HepG2 (cell line): ENCODE measurements at regions not wholly inside any gene's neighbourhood (a gene's known extent, or its start where the extent isn't known, plus 50 kb on each side); places are given as distances from the start of the nearest gene placed in this dataset.

Experiments used
- ATAC-seq: fragments of 200-7000 bp; cut with Tn5 transposase; 3 replicates; pipeline ENCODE4 v1.9.1; 2020; ENCODE audit warnings: mild to moderate bottlenecking, moderate library complexity
- BruUV-seq: library from RNA; stranded (reverse); fragments of 400-500 nt; replicated peaks from 2 replicates; lab custom pipeline; 2021; lab: Mats Ljungman, UMichigan
- CTCF ChIA-PET: fragments of 300-600 bp; formaldehyde crosslinking; extraction: SDS; loops from one replicate; lab custom pipeline; 2021; ENCODE audit warnings: low total read pairs, inconsistent platforms, low intra/inter-chr PET ratio; lab: Yijun Ruan, JAX
- POLR2A ChIA-PET: fragments of 350-600 bp; sonication (Branson Sonifier 250); formaldehyde crosslinking; loops from one replicate; lab custom pipeline; 2020; ENCODE audit warnings: antibody characterized with exemption, inconsistent platforms; lab: Yijun Ruan, JAX
- DNase-seq: peaks from one replicate; pipeline ENCODE4 v3.0.0-alpha.2; 2015; ENCODE audit warnings: low spot score
- FAIRE-seq: peaks from 3 replicates; lab custom pipeline; 2011; peaks lifted over from hg19 to GRCh38; lab: Jason Lieb, UNC
- H2AFZ ChIP-seq: one replicate; pipeline ENCODE4 v1.6.1; 2011; ENCODE audit warnings: low read length, inconsistent platforms
- H3K27ac ChIP-seq: fragments of 300-600 bp; 3 replicates; pipeline ENCODE4 v1.8.0; 2011; ENCODE audit warnings: mixed run types, mild to moderate bottlenecking, mixed read lengths, low read length, inconsistent platforms; ENCODE audit not compliant: insufficient read depth; ENCODE audit errors: extremely low read length
- H3K27me3 ChIP-seq, 2 experiments: fragments of 200-600 bp in 1 of 2; 2 replicates in 1 of 2; 3 replicates in 1 of 2; pipeline versions ENCODE4 v1.6.0 to v1.8.0; 2011; ENCODE audit warnings: low read length in 2 of 2, mild to moderate bottlenecking in 2 of 2, moderate library complexity in 2 of 2, inconsistent platforms in 1 of 2; ENCODE audit not compliant: insufficient read depth in 2 of 2, control insufficient read depth in 1 of 2
- H3K36me3 ChIP-seq, 2 experiments: fragments of 200-600 bp in 1 of 2; replicated peaks in 1 of 2; 2 replicates in 1 of 2; 3 replicates in 1 of 2; pipeline versions ENCODE4 v1.5.1 to v1.8.0; 2011; ENCODE audit warnings: low read length in 2 of 2, inconsistent platforms in 1 of 2; ENCODE audit not compliant: insufficient read depth in 2 of 2, control insufficient read depth in 1 of 2
- H3K4me1 ChIP-seq: 2 replicates; pipeline ENCODE4 v1.5.1; 2012; ENCODE audit warnings: low read length, inconsistent platforms; ENCODE audit not compliant: insufficient read depth
- H3K4me2 ChIP-seq: 2 replicates; pipeline ENCODE4 v1.6.0; 2011; ENCODE audit warnings: low read depth, low read length, inconsistent platforms
- H3K4me3 ChIP-seq, 3 experiments: fragments of 200-600 bp in 1 of 3; sonication (generic), shearing (Covaris generic) in 1 of 3; replicated peaks in 1 of 3; 2 replicates each; pipeline ENCODE4 v1.5.1; 2011 to 2016; ENCODE audit warnings: low read length in 3 of 3, inconsistent platforms in 2 of 3, low read depth in 2 of 3, mild to moderate bottlenecking in 2 of 3, control low read depth in 1 of 3, mixed read lengths in 1 of 3; ENCODE audit not compliant: insufficient read depth in 1 of 3
- H3K79me2 ChIP-seq: one replicate; pipeline ENCODE4 v1.6.1; 2011; ENCODE audit warnings: low read length, inconsistent platforms; ENCODE audit not compliant: insufficient read depth
- H3K9ac ChIP-seq: 2 replicates; pipeline ENCODE4 v1.6.0; 2011; ENCODE audit warnings: mild to moderate bottlenecking, low read depth, low read length, inconsistent platforms; ENCODE audit not compliant: insufficient read depth
- H3K9me3 ChIP-seq: 2 replicates; pipeline ENCODE4 v1.5.1; 2012; ENCODE audit warnings: mild to moderate bottlenecking, low read length
- H4K20me1 ChIP-seq: 2 replicates; pipeline ENCODE4 v1.6.0; 2011; ENCODE audit warnings: inconsistent platforms, mild to moderate bottlenecking, low read length, moderate library complexity; ENCODE audit not compliant: insufficient read depth
- AGO1 ChIP-seq: fragments of 200-400 bp; formaldehyde crosslinking; IDR thresholded peaks from 2 replicates; pipeline ENCODE4 v1.6.1; 2017; ENCODE audit warnings: mild to moderate bottlenecking, low read depth, low read length, moderate library complexity; ENCODE audit not compliant: poor library complexity, severe bottlenecking
- ASH2L ChIP-seq: fragments of 300-600, 200-600 bp; sonication (generic); IDR thresholded peaks from 2 replicates; pipeline ENCODE4 v1.7.0; 2017; ENCODE audit warnings: low read depth, mild to moderate bottlenecking, moderate library complexity, mixed read lengths, low read length; ENCODE audit not compliant: insufficient read length
- ATRX ChIP-seq: sonication (generic); formaldehyde crosslinking; IDR thresholded peaks from 2 replicates; pipeline ENCODE4 v1.4.0; 2020; ENCODE audit warnings: missing genetic modification reagents, borderline replicate concordance
- FOSL2 ChIP-seq: sonication (generic); formaldehyde crosslinking; IDR thresholded peaks from 2 replicates; pipeline ENCODE4 v1.4.0; 2020; ENCODE audit warnings: missing genetic modification reagents
- GZF1 ChIP-seq: sonication (generic); formaldehyde crosslinking; IDR thresholded peaks from 2 replicates; pipeline ENCODE4 v1.5.1; 2020; ENCODE audit warnings: mild to moderate bottlenecking, missing genetic modification reagents
- MIER2 ChIP-seq: IDR thresholded peaks from 2 replicates; pipeline ENCODE4 v1.6.1; 2016; ENCODE audit warnings: missing biosample characterization, missing genetic modification reagents
- MTA3 ChIP-seq: sonication (generic); formaldehyde crosslinking; IDR thresholded peaks from 2 replicates; pipeline ENCODE4 v1.4.0; 2020; ENCODE audit warnings: missing genetic modification reagents
- NFRKB ChIP-seq: fragments of 450-650 bp; IDR thresholded peaks from 2 replicates; pipeline ENCODE4 v1.6.1; 2017
- NONO ChIP-seq, 2 experiments: fragments of 450-650 bp in 1 of 2; sonication (generic) in 1 of 2; formaldehyde crosslinking in 1 of 2; IDR thresholded peaks in 1 of 2; conservative IDR thresholded peaks in 1 of 2; 2 replicates each; pipeline versions ENCODE4 v1.6.1 to v1.8.0; 2017 to 2022; ENCODE audit warnings: mild to moderate bottlenecking in 1 of 2, missing genetic modification reagents in 1 of 2, moderate library complexity in 1 of 2
- NR3C1 ChIP-seq: sonication (generic); formaldehyde crosslinking; IDR thresholded peaks from 2 replicates; pipeline ENCODE4 v1.4.0; 2020; ENCODE audit warnings: missing genetic modification reagents
- SALL1 ChIP-seq: sonication (generic); formaldehyde crosslinking; IDR thresholded peaks from 2 replicates; pipeline ENCODE4 v1.8.0; 2022; ENCODE audit warnings: mild to moderate bottlenecking, missing genetic modification reagents
- SRSF4 ChIP-seq: fragments of 200-400 bp; formaldehyde crosslinking; IDR thresholded peaks from one replicate; pipeline ENCODE4 v1.6.1; 2018; ENCODE audit warnings: mild to moderate bottlenecking, low read depth, low read length, moderate library complexity; ENCODE audit not compliant: poor library complexity, severe bottlenecking
- ZIK1 ChIP-seq: sonication (generic); formaldehyde crosslinking; IDR thresholded peaks from 2 replicates; pipeline ENCODE4 v1.5.0; 2020; ENCODE audit warnings: mild to moderate bottlenecking, low read depth, missing genetic modification reagents, borderline replicate concordance
- ZNF276 ChIP-seq: sonication (generic); formaldehyde crosslinking; IDR thresholded peaks from 2 replicates; pipeline ENCODE4 v1.4.0; 2020; ENCODE audit warnings: mild to moderate bottlenecking, low read depth, missing genetic modification reagents
- ZNF30 ChIP-seq: sonication (generic); formaldehyde crosslinking; IDR thresholded peaks from 2 replicates; pipeline ENCODE4 v1.5.0; 2020; ENCODE audit warnings: mild to moderate bottlenecking, missing genetic modification reagents
- ZNF773 ChIP-seq: sonication (generic); formaldehyde crosslinking; IDR thresholded peaks from 2 replicates; pipeline ENCODE4 v1.4.0; 2020; ENCODE audit warnings: missing genetic modification reagents, borderline replicate concordance
- ZNF816 ChIP-seq: sonication (generic); formaldehyde crosslinking; IDR thresholded peaks from 2 replicates; pipeline ENCODE4 v1.8.0; 2022; ENCODE audit warnings: missing genetic modification reagents, mild to moderate bottlenecking, borderline replicate concordance
- WGBS: methylation state at CpG from one replicate; pipeline ENCODE4 v1.1.6; 2017; ENCODE audit warnings: low lambda C conversion rate; 5-methylcytosine and 5-hydroxymethylcytosine counted together
- in situ Hi-C: cut with HindIII; loops from 2 replicates; pipeline ENCODE4 v1.10.0; 2017; ENCODE audit warnings: low pct_unique_long_range_greater_than_20kb; ENCODE audit not compliant: extremely low pct_ligation_motif_present
- intact Hi-C: fragments of 100-400 bp; cut with micrococcal nuclease; formaldehyde crosslinking; loops from one replicate; pipeline ENCODE4 v1.10.0; 2022; ENCODE audit not compliant: unreplicated experiment
- TF ChIP-seq, protein P1 (sequence below): sonication (generic); formaldehyde crosslinking; IDR thresholded peaks from 2 replicates; pipeline ENCODE4 v1.4.0; 2020; ENCODE audit warnings: missing genetic modification reagents, borderline replicate concordance

- TF ChIP-seq NR3C1 (CRISPR knock-in tag), result no peak
Observed at GRCh38 chr3:11924518-11924917, 77.8 kb upstream of the TAMM41 start (continued).

DNA sequence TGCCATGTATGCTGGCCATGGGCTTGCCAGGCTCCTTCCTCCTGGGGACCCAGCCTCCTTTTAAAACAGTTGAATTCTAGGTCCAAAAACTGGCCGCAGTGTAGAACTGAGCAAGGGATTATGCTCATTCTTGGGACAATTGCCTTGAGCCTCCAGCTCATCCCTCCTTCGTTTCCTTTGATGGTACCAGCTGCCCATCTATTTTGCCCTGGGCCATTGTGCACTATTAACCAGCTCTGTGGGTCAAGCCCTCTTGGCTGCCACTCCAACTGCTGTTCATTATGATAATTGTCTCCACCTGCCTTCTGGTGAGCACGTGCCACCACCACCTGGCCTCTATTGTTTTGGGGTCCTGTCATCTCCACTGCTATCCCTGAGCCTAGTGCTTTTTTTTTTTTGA lies 75.8 kb upstream of the SYN2 start:
- 0% methylated on average over 3 of the region's 3 CpGs for WGBS
- intact Hi-C loops, result no loop called here
- ATAC-seq, result no peak
- in situ Hi-C loops, result no loop called here
- Histone ChIP-seq H3K4me3 (no peak overlapping the region), H3K27ac (no peak overlapping the region), H3K27me3 (peaks cover 0 to 11% of the 10 kb centered on the region in 2 experiments; a peak in 2 of 5 replicates), H3K4me2 (no peak overlapping the region), H3K4me1 (no peaks in the 10 kb centered on the region), H3K9me3 (no peaks in the 10 kb centered on the region), H2AFZ (no peak overlapping the region), H3K9ac (no peak overlapping the region), H4K20me1 (no peaks in the 10 kb centered on the region), H3K79me2 (no peaks in the 10 kb centered on the region), H3K36me3 (no peaks in the 10 kb centered on the region)
- no TSS peak for BruUV-seq
- POLR2A ChIA-PET, result no interaction called here
- no peak for FAIRE-seq
- CTCF ChIA-PET, result no interaction called here
- no peak for DNase-seq
- TF ChIP-seq ZNF816 (CRISPR knock-in tag), result no peak
- TF ChIP-seq ZNF276, result no peak
- TF ChIP-seq ATRX, result no peak
- TF ChIP-seq ASH2L, result no peak
- no peak for TF ChIP-seq MTA3 (CRISPR knock-in tag)
- no peak for TF ChIP-seq NONO (IDR thresholded peaks at IDR 0.05)
- TF ChIP-seq NONO (CRISPR knock-in tag; conservative IDR thresholded peaks at IDR 0.05), result no peak
- no peak for TF ChIP-seq MIER2 (CRISPR knock-in tag)
- TF ChIP-seq, protein P1, sequence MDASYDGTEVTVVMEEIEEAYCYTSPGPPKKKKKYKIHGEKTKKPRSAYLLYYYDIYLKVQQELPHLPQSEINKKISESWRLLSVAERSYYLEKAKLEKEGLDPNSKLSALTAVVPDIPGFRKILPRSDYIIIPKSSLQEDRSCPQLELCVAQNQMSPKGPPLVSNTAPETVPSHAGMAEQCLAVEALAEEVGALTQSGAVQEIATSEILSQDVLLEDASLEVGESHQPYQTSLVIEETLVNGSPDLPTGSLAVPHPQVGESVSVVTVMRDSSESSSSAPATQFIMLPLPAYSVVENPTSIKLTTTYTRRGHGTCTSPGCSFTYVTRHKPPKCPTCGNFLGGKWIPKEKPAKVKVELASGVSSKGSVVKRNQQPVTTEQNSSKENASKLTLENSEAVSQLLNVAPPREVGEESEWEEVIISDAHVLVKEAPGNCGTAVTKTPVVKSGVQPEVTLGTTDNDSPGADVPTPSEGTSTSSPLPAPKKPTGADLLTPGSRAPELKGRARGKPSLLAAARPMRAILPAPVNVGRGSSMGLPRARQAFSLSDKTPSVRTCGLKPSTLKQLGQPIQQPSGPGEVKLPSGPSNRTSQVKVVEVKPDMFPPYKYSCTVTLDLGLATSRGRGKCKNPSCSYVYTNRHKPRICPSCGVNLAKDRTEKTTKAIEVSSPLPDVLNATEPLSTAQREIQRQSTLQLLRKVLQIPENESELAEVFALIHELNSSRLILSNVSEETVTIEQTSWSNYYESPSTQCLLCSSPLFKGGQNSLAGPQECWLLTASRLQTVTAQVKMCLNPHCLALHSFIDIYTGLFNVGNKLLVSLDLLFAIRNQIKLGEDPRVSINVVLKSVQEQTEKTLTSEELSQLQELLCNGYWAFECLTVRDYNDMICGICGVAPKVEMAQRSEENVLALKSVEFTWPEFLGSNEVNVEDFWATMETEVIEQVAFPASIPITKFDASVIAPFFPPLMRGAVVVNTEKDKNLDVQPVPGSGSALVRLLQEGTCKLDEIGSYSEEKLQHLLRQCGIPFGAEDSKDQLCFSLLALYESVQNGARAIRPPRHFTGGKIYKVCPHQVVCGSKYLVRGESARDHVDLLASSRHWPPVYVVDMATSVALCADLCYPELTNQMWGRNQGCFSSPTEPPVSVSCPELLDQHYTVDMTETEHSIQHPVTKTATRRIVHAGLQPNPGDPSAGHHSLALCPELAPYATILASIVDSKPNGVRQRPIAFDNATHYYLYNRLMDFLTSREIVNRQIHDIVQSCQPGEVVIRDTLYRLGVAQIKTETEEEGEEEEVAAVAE (CRISPR knock-in tag), result no peak
- no peak for TF ChIP-seq AGO1
- no peak for TF ChIP-seq FOSL2 (CRISPR knock-in tag)
- TF ChIP-seq NFRKB, result no peak
- TF ChIP-seq GZF1 (CRISPR knock-in tag), result no peak
- no peak for TF ChIP-seq ZNF773 (CRISPR knock-in tag)
- no peak for TF ChIP-seq SRSF4
- no peak for TF ChIP-seq ZNF30 (CRISPR knock-in tag)
- no peak for TF ChIP-seq SALL1 (CRISPR knock-in tag)
- no peak for TF ChIP-seq ZIK1
